Endodermal cell (in vitro differentiated cells): ENCODE measurements at regions not wholly inside any gene's neighbourhood (a gene's known extent, or its start where the extent isn't known, plus 50 kb on each side); places are given as distances from the start of the nearest gene placed in this dataset.

Source experiments
- DNase-seq: peaks from one replicate; pipeline ENCODE4 v3.0.0-alpha.2; 2017
- H3K27ac ChIP-seq: 2 replicates; pipeline ENCODE4 v1.5.1; 2013; ENCODE audit warnings: mild to moderate bottlenecking, low read depth, low read length, moderate library complexity
- H3K27me3 ChIP-seq: 2 replicates; pipeline ENCODE4 v1.6.1; 2013; ENCODE audit warnings: mild to moderate bottlenecking, low read length, moderate library complexity; ENCODE audit not compliant: insufficient read depth, control insufficient read depth, poor library complexity, severe bottlenecking
- H3K36me3 ChIP-seq: 2 replicates; pipeline ENCODE4 v1.7.0; 2013; ENCODE audit warnings: mild to moderate bottlenecking, low read length, moderate library complexity; ENCODE audit not compliant: control insufficient read depth, insufficient read depth
- H3K4me1 ChIP-seq: one replicate; pipeline ENCODE4 v1.7.0; 2013; ENCODE audit warnings: low read length; ENCODE audit not compliant: control insufficient read depth, insufficient read depth
- H3K4me3 ChIP-seq: 2 replicates; pipeline ENCODE4 v1.5.1; 2013; ENCODE audit warnings: mild to moderate bottlenecking, low read length, moderate library complexity
- H3K9ac ChIP-seq: 2 replicates; pipeline ENCODE4 v1.6.1; 2013; ENCODE audit warnings: mild to moderate bottlenecking, low read length, moderate library complexity; ENCODE audit not compliant: poor library complexity, severe bottlenecking; ENCODE audit errors: extremely low read depth
- H3K9me3 ChIP-seq: 2 replicates; pipeline ENCODE4 v1.6.1; 2013; ENCODE audit warnings: mild to moderate bottlenecking, low read length, moderate library complexity; ENCODE audit not compliant: control insufficient read depth
- H3K27ac Mint-ChIP-seq: 2 replicates; pipeline ENCODE4 v1.8.0; 2020; ENCODE audit warnings: mixed read lengths
- H3K27me3 Mint-ChIP-seq: 2 replicates; pipeline ENCODE4 v1.8.0; 2021; ENCODE audit warnings: mild to moderate bottlenecking, mixed read lengths; ENCODE audit not compliant: insufficient read depth
- H3K36me3 Mint-ChIP-seq: 2 replicates; pipeline ENCODE4 v1.8.0; 2020; ENCODE audit warnings: low read depth, mixed read lengths
- H3K4me1 Mint-ChIP-seq: 2 replicates; pipeline ENCODE4 v1.8.0; 2020; ENCODE audit warnings: mixed read lengths
- H3K4me3 Mint-ChIP-seq: 2 replicates; pipeline ENCODE4 v1.8.0; 2020; ENCODE audit warnings: mild to moderate bottlenecking, moderate library complexity, mixed read lengths
- H3K9me3 Mint-ChIP-seq: 2 replicates; pipeline ENCODE4 v1.8.0; 2020; ENCODE audit warnings: mild to moderate bottlenecking, mixed read lengths
- WGBS, 2 experiments: methylation state at CpG; one replicate each; pipeline versions ENCODE4 v1.1.5 to v1.1.7; 2013; ENCODE audit warnings: missing lambda C conversion rate in 2 of 2, mixed read lengths in 1 of 2; ENCODE audit not compliant: insufficient coverage in 1 of 2, insufficient read length in 1 of 2; 5-methylcytosine and 5-hydroxymethylcytosine counted together
- TF ChIP-seq, protein P1 (sequence below): fragments of 200-600 bp; sonication (generic); conservative IDR thresholded peaks from 2 replicates; pipeline ENCODE4 v1.5.0; 2021; ENCODE audit warnings: antibody characterized with exemption, mild to moderate bottlenecking

DNA sequence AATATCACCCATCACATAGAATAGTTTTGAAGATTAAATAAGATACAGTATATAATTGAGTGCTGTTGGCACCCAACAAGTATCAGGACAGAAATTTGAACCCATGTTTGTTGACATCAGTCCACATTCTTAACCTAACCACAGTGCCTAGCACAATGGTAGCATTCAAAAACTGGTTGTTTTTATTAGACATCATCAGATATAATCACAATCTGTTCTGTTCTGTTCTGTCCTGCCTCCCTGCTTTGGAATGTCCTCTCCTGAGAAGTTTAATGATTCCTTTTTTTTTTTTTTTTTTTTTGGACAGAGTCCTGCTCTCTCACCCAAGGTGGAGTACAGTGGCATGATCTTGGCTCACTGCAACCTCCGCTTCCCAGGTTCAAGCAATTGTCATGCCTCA, 476.6 kb downstream of the RMST start:
- Histone ChIP-seq H3K9ac (no peak overlapping the region), H3K9me3 (peaks cover 12% of the 10 kb centered on the region), H3K27ac (no peak overlapping the region), H3K36me3 (no peaks in the 10 kb centered on the region), H3K27me3 (no peaks in the 10 kb centered on the region), H3K4me3 (no peak overlapping the region), H3K4me1 (peaks cover 3% of the 10 kb centered on the region)
- peaks cover 2% of the 10 kb centered on the region for H3K4me1 Mint-ChIP-seq
- no peak for DNase-seq
- 100% methylated on average over 1 of the region's 1 CpG for WGBS, 2 experiments
- no peaks in the 10 kb centered on the region for H3K36me3 Mint-ChIP-seq
- H3K4me3 Mint-ChIP-seq = no peak overlapping the region
- peaks cover 3% of the 10 kb centered on the region for H3K9me3 Mint-ChIP-seq
- TF ChIP-seq, protein P1, sequence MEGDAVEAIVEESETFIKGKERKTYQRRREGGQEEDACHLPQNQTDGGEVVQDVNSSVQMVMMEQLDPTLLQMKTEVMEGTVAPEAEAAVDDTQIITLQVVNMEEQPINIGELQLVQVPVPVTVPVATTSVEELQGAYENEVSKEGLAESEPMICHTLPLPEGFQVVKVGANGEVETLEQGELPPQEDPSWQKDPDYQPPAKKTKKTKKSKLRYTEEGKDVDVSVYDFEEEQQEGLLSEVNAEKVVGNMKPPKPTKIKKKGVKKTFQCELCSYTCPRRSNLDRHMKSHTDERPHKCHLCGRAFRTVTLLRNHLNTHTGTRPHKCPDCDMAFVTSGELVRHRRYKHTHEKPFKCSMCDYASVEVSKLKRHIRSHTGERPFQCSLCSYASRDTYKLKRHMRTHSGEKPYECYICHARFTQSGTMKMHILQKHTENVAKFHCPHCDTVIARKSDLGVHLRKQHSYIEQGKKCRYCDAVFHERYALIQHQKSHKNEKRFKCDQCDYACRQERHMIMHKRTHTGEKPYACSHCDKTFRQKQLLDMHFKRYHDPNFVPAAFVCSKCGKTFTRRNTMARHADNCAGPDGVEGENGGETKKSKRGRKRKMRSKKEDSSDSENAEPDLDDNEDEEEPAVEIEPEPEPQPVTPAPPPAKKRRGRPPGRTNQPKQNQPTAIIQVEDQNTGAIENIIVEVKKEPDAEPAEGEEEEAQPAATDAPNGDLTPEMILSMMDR = no peak
- H3K27ac Mint-ChIP-seq = no peak overlapping the region
- no peaks in the 10 kb centered on the region for H3K27me3 Mint-ChIP-seq

GRCh38 chr12:97940105-97940504, 477.5 kb downstream of the RMST start:
- H3K9me3 ChIP-seq = peaks cover 12% of the 10 kb centered on the region
- no peak for DNase-seq
- Mint-ChIP-seq H3K36me3 (no peaks in the 10 kb centered on the region), H3K4me3 (no peak overlapping the region), H3K9me3 (peaks cover 3% of the 10 kb centered on the region), H3K4me1 (peaks cover 2% of the 10 kb centered on the region), H3K27me3 (no peaks in the 10 kb centered on the region), H3K27ac (no peak overlapping the region)
- no peak overlapping the region for H3K4me3 ChIP-seq
- no peak overlapping the region for H3K9ac ChIP-seq
- H3K4me1 ChIP-seq = peaks cover 3% of the 10 kb centered on the region
- 83 to 93% methylated on average over 1 of the region's 1 CpG for WGBS, 2 experiments
- TF ChIP-seq, protein P1 = no peak
- H3K27ac ChIP-seq = no peak overlapping the region
- H3K36me3 ChIP-seq = no peaks in the 10 kb centered on the region
- H3K27me3 ChIP-seq = no peaks in the 10 kb centered on the region

GRCh38 chr12:97940629-97941028, 478.0 kb downstream of the RMST start:
- TF ChIP-seq, protein P1 = no peak
- Mint-ChIP-seq H3K36me3 (no peaks in the 10 kb centered on the region), H3K27ac (no peak overlapping the region), H3K9me3 (peaks cover 3% of the 10 kb centered on the region), H3K4me1 (peaks cover 2% of the 10 kb centered on the region), H3K4me3 (no peak overlapping the region), H3K27me3 (no peaks in the 10 kb centered on the region)
- Histone ChIP-seq H3K9me3 (peaks cover 12% of the 10 kb centered on the region), H3K27me3 (no peaks in the 10 kb centered on the region), H3K27ac (no peak overlapping the region), H3K9ac (no peak overlapping the region), H3K36me3 (no peaks in the 10 kb centered on the region), H3K4me1 (peaks cover 3% of the 10 kb centered on the region), H3K4me3 (no peak overlapping the region)
- 30 to 73% methylated on average over 2 of the region's 2 CpGs for WGBS, 2 experiments
- DNase-seq = no peak
